SK-N-SH (cell line): ENCODE measurements at regions not wholly inside any gene's neighbourhood (a gene's known extent, or its start where the extent isn't known, plus 50 kb on each side); places are given as distances from the start of the nearest gene placed in this dataset.
"Not testable (repeated sequence)": the region's sequence is repeated elsewhere in the genome, so short reads cannot be mapped to it uniquely, and the experiment has no call there.

Experiments used
- CTCF ChIA-PET: fragments of 300-600, 350-600 bp; formaldehyde crosslinking; extraction: SDS; loops from one replicate; lab custom pipeline; 2021; lab: Yijun Ruan, JAX
- POLR2A ChIA-PET: fragments of 350-600 bp; sonication (Branson Sonifier 250); formaldehyde crosslinking; extraction: SDS; loops from one replicate; lab custom pipeline; 2020; ENCODE audit warnings: antibody characterized with exemption, inconsistent platforms; lab: Yijun Ruan, JAX
- DNase-seq: peaks from one replicate; pipeline ENCODE4 v3.0.0; 2012
- H2AFZ ChIP-seq: fragments of 200-600 bp; sonication (generic); 2 replicates; pipeline ENCODE4 v1.8.1; 2016; ENCODE audit warnings: antibody characterized with exemption, mild to moderate bottlenecking, low read depth
- H3F3A ChIP-seq: fragments of 200-600 bp; sonication (generic); replicated peaks from 2 replicates; pipeline ENCODE3; 2016; ENCODE audit warnings: antibody characterized with exemption, mild to moderate bottlenecking; ENCODE audit not compliant: insufficient read depth
- H3K27ac ChIP-seq, 2 experiments: fragments of 200-500 bp in 1 of 2; fragments of 200-600 bp in 1 of 2; sonication (Bioruptor generic) in 1 of 2; sonication (generic), shearing (Covaris generic) in 1 of 2; 2 replicates each; pipeline versions ENCODE4 v1.5.1 to v1.6.1; 2014 to 2016; ENCODE audit warnings: low read depth in 2 of 2, inconsistent platforms in 1 of 2, low read length in 1 of 2, mild to moderate bottlenecking in 1 of 2, mixed read lengths in 1 of 2
- H3K27me3 ChIP-seq: fragments of 200-600 bp; sonication (generic), shearing (Covaris generic); 2 replicates; pipeline ENCODE4 v1.6.1; 2016; ENCODE audit warnings: mixed run types; ENCODE audit not compliant: insufficient read depth
- H3K36me3 ChIP-seq, 2 experiments: fragments of 200-500 bp in 1 of 2; fragments of 200-600 bp in 1 of 2; sonication (Bioruptor generic) in 1 of 2; sonication (generic) in 1 of 2; replicated peaks in 1 of 2; 2 replicates each; pipeline versions ENCODE3 to v1.5.1; 2014 to 2016; ENCODE audit warnings: low read length in 1 of 2, mild to moderate bottlenecking in 1 of 2; ENCODE audit not compliant: insufficient read depth in 2 of 2, control insufficient read depth in 1 of 2
- H3K4me1 ChIP-seq, 2 experiments: fragments of 200-500 bp in 1 of 2; fragments of 200-600 bp in 1 of 2; sonication (Bioruptor generic) in 1 of 2; sonication (generic), shearing (Covaris generic) in 1 of 2; 2 replicates each; pipeline versions ENCODE4 v1.5.1 to v1.6.1; 2014 to 2016; ENCODE audit warnings: low read depth in 1 of 2, low read length in 1 of 2, mixed run types in 1 of 2; ENCODE audit not compliant: insufficient read depth in 2 of 2, control insufficient read depth in 1 of 2
- H3K4me2 ChIP-seq: fragments of 200-600 bp; sonication (generic), shearing (Covaris generic); 2 replicates; pipeline ENCODE4 v1.6.1; 2017; ENCODE audit warnings: mixed run types
- H3K4me3 ChIP-seq, 2 experiments: fragments of 200-500 bp in 1 of 2; fragments of 200-600 bp in 1 of 2; sonication (Bioruptor generic) in 1 of 2; sonication (generic), shearing (Covaris generic) in 1 of 2; 2 replicates each; pipeline versions ENCODE4 v1.5.1 to v1.8.1; 2014 to 2016; ENCODE audit warnings: low read depth in 2 of 2, inconsistent platforms in 1 of 2, low read length in 1 of 2, mild to moderate bottlenecking in 1 of 2, mixed read lengths in 1 of 2, moderate library complexity in 1 of 2
- H3K79me2 ChIP-seq: fragments of 200-600 bp; sonication (generic); 2 replicates; pipeline ENCODE4 v1.8.1; 2017; ENCODE audit warnings: mild to moderate bottlenecking; ENCODE audit not compliant: insufficient read depth
- H3K9ac ChIP-seq: fragments of 200-600 bp; sonication (generic); 2 replicates; pipeline ENCODE4 v1.6.1; 2017; ENCODE audit warnings: mixed run types
- H3K9me2 ChIP-seq: fragments of 200-600 bp; sonication (generic); 2 replicates; pipeline ENCODE4 v1.6.1; 2017; ENCODE audit warnings: mixed run types
- H3K9me3 ChIP-seq: fragments of 200-600 bp; sonication (generic); 2 replicates; pipeline ENCODE4 v1.6.1; 2017; ENCODE audit warnings: mixed run types, mild to moderate bottlenecking, moderate library complexity
- H4K20me1 ChIP-seq: fragments of 200-600 bp; sonication (generic); 2 replicates; pipeline ENCODE4 v1.6.1; 2017; ENCODE audit warnings: mild to moderate bottlenecking, mixed run types; ENCODE audit not compliant: insufficient read depth
- EZH2phosphoT487 ChIP-seq: fragments of 200-600 bp; sonication (generic); IDR thresholded peaks from 2 replicates; pipeline ENCODE4 v1.6.1; 2017; ENCODE audit warnings: low read depth, mixed run types, mild to moderate bottlenecking, antibody characterized with exemption, moderate library complexity, borderline replicate concordance
- FOXJ3 ChIP-seq: sonication (generic); formaldehyde crosslinking; IDR thresholded peaks from 2 replicates; pipeline ENCODE4 v1.5.1; 2020; ENCODE audit warnings: mild to moderate bottlenecking, missing genetic modification reagents
- GABPA ChIP-seq: IDR thresholded peaks from 2 replicates; pipeline ENCODE4 v1.4.0; 2012; ENCODE audit warnings: low read depth, mild to moderate bottlenecking
- NFIC ChIP-seq: IDR thresholded peaks from 2 replicates; pipeline ENCODE4 v1.4.0; 2012; ENCODE audit warnings: borderline replicate concordance
- NRF1 ChIP-seq: IDR thresholded peaks from 2 replicates; pipeline ENCODE4 v1.6.1; 2012; ENCODE audit warnings: low read depth, mild to moderate bottlenecking, low read length
- RAD21 ChIP-seq: IDR thresholded peaks from 2 replicates; pipeline ENCODE4 v1.6.1; 2012; ENCODE audit warnings: mild to moderate bottlenecking, low read length
- SIN3A ChIP-seq: IDR thresholded peaks from 2 replicates; pipeline ENCODE4 v1.6.1; 2012; ENCODE audit warnings: low read depth, mild to moderate bottlenecking, low read length, moderate library complexity, borderline replicate concordance
- TCF12 ChIP-seq: IDR thresholded peaks from 2 replicates; pipeline ENCODE4 v1.4.0; 2012
- TEAD4 ChIP-seq: IDR thresholded peaks from 2 replicates; pipeline ENCODE4 v1.4.0; 2012; ENCODE audit warnings: mild to moderate bottlenecking, borderline replicate concordance; ENCODE audit not compliant: insufficient read depth
- YY1 ChIP-seq: IDR thresholded peaks from 2 replicates; pipeline ENCODE4 v1.4.0; 2012; ENCODE audit warnings: low read depth, mild to moderate bottlenecking
- WGBS: methylation state at CpG from one replicate; pipeline ENCODE4 v1.1.6; 2017; ENCODE audit warnings: low lambda C conversion rate; 5-methylcytosine and 5-hydroxymethylcytosine counted together

- POLR2A ChIA-PET = no interaction called here
- no peaks in the 10 kb centered on the region for H4K20me1 ChIP-seq
Measured at GRCh38 chr1:182226618-182227017, 165.0 kb downstream of the GLUL start.

GRCh38 chr1:182225755-182226154, 164.2 kb upstream of the ZNF648 start:
- H2AFZ ChIP-seq, POLR2A ChIA-PET, H3K9me2 ChIP-seq, H4K20me1 ChIP-seq, H3K36me3 ChIP-seq, CTCF ChIA-PET, H3K27ac ChIP-seq, DNase-seq, H3K4me1 ChIP-seq, H3K4me3 ChIP-seq, H3K79me2 ChIP-seq, H3K9ac ChIP-seq, H3K4me2 ChIP-seq, H3F3A ChIP-seq, H3K27me3 ChIP-seq, H3K9me3 ChIP-seq: not testable (repeated sequence)
- 31% methylated on average over 3 of the region's 3 CpGs for WGBS

More at GRCh38 chr1:182226618-182227017, 165.0 kb downstream of the GLUL start:
- Histone ChIP-seq H3K9me2 (no peaks in the 10 kb centered on the region), H3K4me2 (no peak overlapping the region), H3K4me3 (no peak overlapping the region), H3K9ac (no peak overlapping the region), H3K4me1 (peaks cover 0 to 4% of the 10 kb centered on the region in 2 experiments; a peak in 1 of 4 replicates), H3K27ac (no peak overlapping the region), H3K79me2 (no peaks in the 10 kb centered on the region), H3K36me3 (no peaks in the 10 kb centered on the region), H2AFZ (no peak overlapping the region), H3K27me3 (no peaks in the 10 kb centered on the region), H3K9me3 (no peaks in the 10 kb centered on the region), H3F3A (no peaks in the 10 kb centered on the region)
- DNase-seq = no peak
- TF ChIP-seq FOXJ3 (CRISPR knock-in tag) = no peak
- no peak for TF ChIP-seq NFIC
- TF ChIP-seq TCF12 = no peak
- no peak for TF ChIP-seq NRF1
- no peak for TF ChIP-seq EZH2phosphoT487
- TF ChIP-seq TEAD4 = no peak
- no peak for TF ChIP-seq YY1
- no peak for TF ChIP-seq RAD21
- no peak for TF ChIP-seq SIN3A
- TF ChIP-seq GABPA = no peak
- WGBS = 26% methylated on average over 2 of the region's 2 CpGs
- CTCF ChIA-PET = interaction anchor here (1.4 kb wide), 1 partner anchor 84 kb away, joined by 4 read pairs; no protein-coding TSS in a partner anchor

GRCh38 chr1:182221990-182222389, 160.5 kb upstream of the ZNF648 start:
- POLR2A ChIA-PET = not testable (repeated sequence)

GRCh38 chr1:182221367-182221766, 159.9 kb upstream of the ZNF648 start:
- POLR2A ChIA-PET, H4K20me1 ChIP-seq: not testable (repeated sequence)
- WGBS = 6% methylated on average over 1 of the region's 1 CpG

More at GRCh38 chr1:182221990-182222389, 160.5 kb upstream of the ZNF648 start:
- H3K79me2 ChIP-seq, H3K4me1 ChIP-seq, H3K27me3 ChIP-seq, CTCF ChIA-PET, H3K9ac ChIP-seq, DNase-seq, H3K4me3 ChIP-seq, H3K27ac ChIP-seq, H4K20me1 ChIP-seq, H3K9me2 ChIP-seq, H3K4me2 ChIP-seq, H3K36me3 ChIP-seq, H3F3A ChIP-seq, H2AFZ ChIP-seq, H3K9me3 ChIP-seq: not testable (repeated sequence)
- 1% methylated on average over 2 of the region's 2 CpGs for WGBS

More at GRCh38 chr1:182221367-182221766, 159.9 kb upstream of the ZNF648 start:
- H3K27me3 ChIP-seq, H3K9ac ChIP-seq, H3K4me3 ChIP-seq, H3K27ac ChIP-seq, H3F3A ChIP-seq, DNase-seq, H2AFZ ChIP-seq, H3K4me2 ChIP-seq, H3K9me3 ChIP-seq, H3K79me2 ChIP-seq, H3K9me2 ChIP-seq, H3K36me3 ChIP-seq, H3K4me1 ChIP-seq, CTCF ChIA-PET: not testable (repeated sequence)
